GM23338 (cell line): ENCODE measurements at regions not wholly inside any gene's neighbourhood (a gene's known extent, or its start where the extent isn't known, plus 50 kb on each side); places are given as distances from the start of the nearest gene placed in this dataset.
"Not testable (repeated sequence)": the region's sequence is repeated elsewhere in the genome, so short reads cannot be mapped to it uniquely, and the experiment has no call there.

Experiments used
- ATAC-seq: fragments of 200-7000 bp; cut with Tn5 transposase; 3 replicates; pipeline ENCODE4 v1.9.1; 2020
- DNase-seq: peaks from one replicate; pipeline ENCODE4 v3.0.0-alpha.2; 2015; ENCODE audit warnings: low spot score
- H2AFZ ChIP-seq: fragments of 200-600 bp; sonication (generic); 2 replicates; pipeline ENCODE4 v1.8.0; 2016; ENCODE audit warnings: antibody characterized with exemption, mild to moderate bottlenecking, moderate library complexity
- H3F3A ChIP-seq: fragments of 200-600 bp; sonication (generic); replicated peaks from 2 replicates; pipeline ENCODE4 v1.8.0; 2017; ENCODE audit warnings: antibody characterized with exemption, mixed run types, low read depth
- H3K27ac ChIP-seq: fragments of 200-600 bp; sonication (generic); 2 replicates; pipeline ENCODE4 v1.6.1; 2016; ENCODE audit warnings: low read depth
- H3K27me3 ChIP-seq: fragments of 200-600 bp; sonication (generic); 2 replicates; pipeline ENCODE4 v1.8.0; 2016; ENCODE audit warnings: mild to moderate bottlenecking, mixed run types, moderate library complexity; ENCODE audit not compliant: insufficient read depth
- H3K36me3 ChIP-seq: fragments of 200-600 bp; sonication (generic); 2 replicates; pipeline ENCODE4 v1.8.0; 2016; ENCODE audit warnings: mild to moderate bottlenecking; ENCODE audit not compliant: insufficient read depth
- H3K4me1 ChIP-seq: fragments of 200-600 bp; sonication (generic); 2 replicates; pipeline ENCODE4 v1.8.0; 2016; ENCODE audit warnings: mild to moderate bottlenecking, moderate library complexity; ENCODE audit not compliant: insufficient read depth
- H3K4me2 ChIP-seq: fragments of 200-600 bp; sonication (generic); 2 replicates; pipeline ENCODE4 v1.7.1; 2017; ENCODE audit warnings: mixed run types
- H3K4me3 ChIP-seq: fragments of 200-600 bp; sonication (generic); 2 replicates; pipeline ENCODE4 v1.6.1; 2016; ENCODE audit warnings: mixed run types
- H3K79me2 ChIP-seq: fragments of 200-600 bp; sonication (generic); replicated peaks from 2 replicates; pipeline ENCODE4 v1.8.0; 2017; ENCODE audit warnings: mild to moderate bottlenecking; ENCODE audit not compliant: insufficient read depth
- H3K9me2 ChIP-seq: fragments of 200-600 bp; sonication (generic); 2 replicates; pipeline ENCODE4 v1.8.0; 2017; ENCODE audit not compliant: insufficient read depth
- H4K20me1 ChIP-seq: fragments of 200-600 bp; sonication (generic); replicated peaks from 2 replicates; pipeline ENCODE4 v1.8.0; 2017; ENCODE audit warnings: mild to moderate bottlenecking; ENCODE audit not compliant: insufficient read depth
- H3K27ac Mint-ChIP-seq: 2 replicates; pipeline ENCODE4 v1.8.0; 2020; ENCODE audit warnings: inconsistent platforms, mild to moderate bottlenecking, moderate library complexity, mixed read lengths
- H3K27me3 Mint-ChIP-seq: 3 replicates; pipeline ENCODE4 v1.8.0; 2022; ENCODE audit warnings: low read depth, mild to moderate bottlenecking, moderate library complexity, mixed read lengths, inconsistent platforms; ENCODE audit not compliant: insufficient read depth, poor library complexity
- H3K36me3 Mint-ChIP-seq: 3 replicates; pipeline ENCODE4 v1.8.0; 2021; ENCODE audit warnings: low read depth, mild to moderate bottlenecking, inconsistent platforms, moderate library complexity, mixed read lengths
- H3K4me1 Mint-ChIP-seq: 3 replicates; pipeline ENCODE4 v1.8.0; 2020; ENCODE audit warnings: mild to moderate bottlenecking, inconsistent platforms, mixed read lengths
- H3K4me3 Mint-ChIP-seq: 3 replicates; pipeline ENCODE4 v1.8.0; 2021; ENCODE audit warnings: moderate library complexity, mild to moderate bottlenecking, inconsistent platforms, mixed read lengths
- H3K9me3 Mint-ChIP-seq: 3 replicates; pipeline ENCODE4 v1.8.0; 2020; ENCODE audit warnings: moderate library complexity, mild to moderate bottlenecking, inconsistent platforms, mixed read lengths
- POLR2AphosphoS5 ChIP-seq: IDR thresholded peaks from 2 replicates; pipeline ENCODE4 v1.6.1; 2016; ENCODE audit warnings: antibody characterized with exemption, low read depth
- ZNF114 ChIP-seq: fragments of 250-450 bp; sonication (Bioruptor Pico); IDR thresholded peaks from 2 replicates; pipeline ENCODE4 v1.5.0; 2020; ENCODE audit warnings: mild to moderate bottlenecking, moderate library complexity
- ZNF331 ChIP-seq: fragments of 250-450 bp; sonication (Bioruptor Pico); IDR thresholded peaks from 2 replicates; pipeline ENCODE4 v1.5.0; 2020; ENCODE audit warnings: low read depth, mild to moderate bottlenecking, moderate library complexity
- TF ChIP-seq, protein P1 (sequence below), 2 experiments: fragments of 200-600 bp in 1 of 2; sonication (generic) in 1 of 2; conservative IDR thresholded peaks; 2 replicates each; pipeline versions ENCODE4 v1.5.1 to v1.6.1; 2016 to 2017; ENCODE audit warnings: antibody characterized with exemption in 2 of 2, low read depth in 2 of 2, mild to moderate bottlenecking in 2 of 2, moderate library complexity in 1 of 2
- TF ChIP-seq, protein P2 (sequence below): fragments of 250-450 bp; sonication (Bioruptor Pico); IDR thresholded peaks from 2 replicates; pipeline ENCODE4 v1.5.0; 2020; ENCODE audit warnings: mild to moderate bottlenecking, moderate library complexity
- TF ChIP-seq, protein P3 (sequence below): IDR thresholded peaks from one replicate; pipeline ENCODE4 v1.6.1; 2018; ENCODE audit warnings: antibody characterized with exemption; ENCODE audit not compliant: unreplicated experiment

DNA sequence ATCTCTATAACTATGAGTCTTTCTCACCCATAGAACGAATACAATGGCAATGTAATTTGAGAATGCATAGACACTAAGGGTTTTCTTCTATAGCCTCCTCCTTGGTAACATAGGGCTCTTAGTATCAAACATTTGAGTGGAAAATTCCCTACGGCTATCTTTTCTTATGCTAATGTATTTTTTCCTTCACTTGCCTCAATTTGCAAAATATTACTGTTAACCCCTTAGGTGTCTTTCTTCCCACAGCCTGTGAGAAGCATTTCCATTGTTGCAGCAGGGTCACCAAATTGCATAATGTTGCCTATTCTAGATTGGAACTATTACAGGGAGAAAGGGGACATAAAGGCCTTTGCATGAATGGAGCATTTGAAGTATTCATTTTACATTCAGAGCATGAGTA, 140.5 kb upstream of the RAPGEF2 start:
- no peaks in the 10 kb centered on the region for H3K9me2 ChIP-seq
- peaks cover 30% of the 10 kb centered on the region for H3K4me1 ChIP-seq
- no peaks in the 10 kb centered on the region for H3K79me2 ChIP-seq
- TF ChIP-seq, protein P1, sequence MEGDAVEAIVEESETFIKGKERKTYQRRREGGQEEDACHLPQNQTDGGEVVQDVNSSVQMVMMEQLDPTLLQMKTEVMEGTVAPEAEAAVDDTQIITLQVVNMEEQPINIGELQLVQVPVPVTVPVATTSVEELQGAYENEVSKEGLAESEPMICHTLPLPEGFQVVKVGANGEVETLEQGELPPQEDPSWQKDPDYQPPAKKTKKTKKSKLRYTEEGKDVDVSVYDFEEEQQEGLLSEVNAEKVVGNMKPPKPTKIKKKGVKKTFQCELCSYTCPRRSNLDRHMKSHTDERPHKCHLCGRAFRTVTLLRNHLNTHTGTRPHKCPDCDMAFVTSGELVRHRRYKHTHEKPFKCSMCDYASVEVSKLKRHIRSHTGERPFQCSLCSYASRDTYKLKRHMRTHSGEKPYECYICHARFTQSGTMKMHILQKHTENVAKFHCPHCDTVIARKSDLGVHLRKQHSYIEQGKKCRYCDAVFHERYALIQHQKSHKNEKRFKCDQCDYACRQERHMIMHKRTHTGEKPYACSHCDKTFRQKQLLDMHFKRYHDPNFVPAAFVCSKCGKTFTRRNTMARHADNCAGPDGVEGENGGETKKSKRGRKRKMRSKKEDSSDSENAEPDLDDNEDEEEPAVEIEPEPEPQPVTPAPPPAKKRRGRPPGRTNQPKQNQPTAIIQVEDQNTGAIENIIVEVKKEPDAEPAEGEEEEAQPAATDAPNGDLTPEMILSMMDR (conservative IDR thresholded peaks at IDR 0.05; ENCODE audit: low read depth in 2 of 2), result no peak
- TF ChIP-seq ZNF114 (CRISPR knock-in tag) (no peak), POLR2AphosphoS5 (no peak), ZNF331 (CRISPR knock-in tag) (no peak)
- TF ChIP-seq, protein P2, sequence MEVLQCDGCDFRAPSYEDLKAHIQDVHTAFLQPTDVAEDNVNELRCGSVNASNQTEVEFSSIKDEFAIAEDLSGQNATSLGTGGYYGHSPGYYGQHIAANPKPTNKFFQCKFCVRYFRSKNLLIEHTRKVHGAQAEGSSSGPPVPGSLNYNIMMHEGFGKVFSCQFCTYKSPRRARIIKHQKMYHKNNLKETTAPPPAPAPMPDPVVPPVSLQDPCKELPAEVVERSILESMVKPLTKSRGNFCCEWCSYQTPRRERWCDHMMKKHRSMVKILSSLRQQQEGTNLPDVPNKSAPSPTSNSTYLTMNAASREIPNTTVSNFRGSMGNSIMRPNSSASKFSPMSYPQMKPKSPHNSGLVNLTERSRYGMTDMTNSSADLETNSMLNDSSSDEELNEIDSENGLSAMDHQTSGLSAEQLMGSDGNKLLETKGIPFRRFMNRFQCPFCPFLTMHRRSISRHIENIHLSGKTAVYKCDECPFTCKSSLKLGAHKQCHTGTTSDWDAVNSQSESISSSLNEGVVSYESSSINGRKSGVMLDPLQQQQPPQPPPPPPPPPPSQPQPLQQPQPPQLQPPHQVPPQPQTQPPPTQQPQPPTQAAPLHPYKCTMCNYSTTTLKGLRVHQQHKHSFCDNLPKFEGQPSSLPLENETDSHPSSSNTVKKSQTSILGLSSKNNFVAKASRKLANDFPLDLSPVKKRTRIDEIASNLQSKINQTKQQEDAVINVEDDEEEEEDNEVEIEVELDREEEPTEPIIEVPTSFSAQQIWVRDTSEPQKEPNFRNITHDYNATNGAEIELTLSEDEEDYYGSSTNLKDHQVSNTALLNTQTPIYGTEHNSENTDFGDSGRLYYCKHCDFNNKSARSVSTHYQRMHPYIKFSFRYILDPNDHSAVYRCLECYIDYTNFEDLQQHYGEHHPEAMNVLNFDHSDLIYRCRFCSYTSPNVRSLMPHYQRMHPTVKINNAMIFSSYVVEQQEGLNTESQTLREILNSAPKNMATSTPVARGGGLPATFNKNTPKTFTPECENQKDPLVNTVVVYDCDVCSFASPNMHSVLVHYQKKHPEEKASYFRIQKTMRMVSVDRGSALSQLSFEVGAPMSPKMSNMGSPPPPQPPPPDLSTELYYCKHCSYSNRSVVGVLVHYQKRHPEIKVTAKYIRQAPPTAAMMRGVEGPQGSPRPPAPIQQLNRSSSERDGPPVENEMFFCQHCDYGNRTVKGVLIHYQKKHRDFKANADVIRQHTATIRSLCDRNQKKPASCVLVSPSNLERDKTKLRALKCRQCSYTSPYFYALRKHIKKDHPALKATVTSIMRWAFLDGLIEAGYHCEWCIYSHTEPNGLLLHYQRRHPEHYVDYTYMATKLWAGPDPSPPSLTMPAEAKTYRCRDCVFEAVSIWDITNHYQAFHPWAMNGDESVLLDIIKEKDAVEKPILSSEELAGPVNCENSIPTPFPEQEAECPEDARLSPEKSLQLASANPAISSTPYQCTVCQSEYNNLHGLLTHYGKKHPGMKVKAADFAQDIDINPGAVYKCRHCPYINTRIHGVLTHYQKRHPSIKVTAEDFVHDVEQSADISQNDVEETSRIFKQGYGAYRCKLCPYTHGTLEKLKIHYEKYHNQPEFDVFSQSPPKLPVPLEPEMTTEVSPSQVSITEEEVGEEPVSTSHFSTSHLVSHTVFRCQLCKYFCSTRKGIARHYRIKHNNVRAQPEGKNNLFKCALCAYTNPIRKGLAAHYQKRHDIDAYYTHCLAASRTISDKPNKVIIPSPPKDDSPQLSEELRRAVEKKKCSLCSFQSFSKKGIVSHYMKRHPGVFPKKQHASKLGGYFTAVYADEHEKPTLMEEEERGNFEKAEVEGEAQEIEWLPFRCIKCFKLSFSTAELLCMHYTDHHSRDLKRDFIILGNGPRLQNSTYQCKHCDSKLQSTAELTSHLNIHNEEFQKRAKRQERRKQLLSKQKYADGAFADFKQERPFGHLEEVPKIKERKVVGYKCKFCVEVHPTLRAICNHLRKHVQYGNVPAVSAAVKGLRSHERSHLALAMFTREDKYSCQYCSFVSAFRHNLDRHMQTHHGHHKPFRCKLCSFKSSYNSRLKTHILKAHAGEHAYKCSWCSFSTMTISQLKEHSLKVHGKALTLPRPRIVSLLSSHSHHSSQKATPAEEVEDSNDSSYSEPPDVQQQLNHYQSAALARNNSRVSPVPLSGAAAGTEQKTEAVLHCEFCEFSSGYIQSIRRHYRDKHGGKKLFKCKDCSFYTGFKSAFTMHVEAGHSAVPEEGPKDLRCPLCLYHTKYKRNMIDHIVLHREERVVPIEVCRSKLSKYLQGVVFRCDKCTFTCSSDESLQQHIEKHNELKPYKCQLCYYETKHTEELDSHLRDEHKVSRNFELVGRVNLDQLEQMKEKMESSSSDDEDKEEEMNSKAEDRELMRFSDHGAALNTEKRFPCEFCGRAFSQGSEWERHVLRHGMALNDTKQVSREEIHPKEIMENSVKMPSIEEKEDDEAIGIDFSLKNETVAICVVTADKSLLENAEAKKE (CRISPR knock-in tag), result no peak
- TF ChIP-seq, protein P3, sequence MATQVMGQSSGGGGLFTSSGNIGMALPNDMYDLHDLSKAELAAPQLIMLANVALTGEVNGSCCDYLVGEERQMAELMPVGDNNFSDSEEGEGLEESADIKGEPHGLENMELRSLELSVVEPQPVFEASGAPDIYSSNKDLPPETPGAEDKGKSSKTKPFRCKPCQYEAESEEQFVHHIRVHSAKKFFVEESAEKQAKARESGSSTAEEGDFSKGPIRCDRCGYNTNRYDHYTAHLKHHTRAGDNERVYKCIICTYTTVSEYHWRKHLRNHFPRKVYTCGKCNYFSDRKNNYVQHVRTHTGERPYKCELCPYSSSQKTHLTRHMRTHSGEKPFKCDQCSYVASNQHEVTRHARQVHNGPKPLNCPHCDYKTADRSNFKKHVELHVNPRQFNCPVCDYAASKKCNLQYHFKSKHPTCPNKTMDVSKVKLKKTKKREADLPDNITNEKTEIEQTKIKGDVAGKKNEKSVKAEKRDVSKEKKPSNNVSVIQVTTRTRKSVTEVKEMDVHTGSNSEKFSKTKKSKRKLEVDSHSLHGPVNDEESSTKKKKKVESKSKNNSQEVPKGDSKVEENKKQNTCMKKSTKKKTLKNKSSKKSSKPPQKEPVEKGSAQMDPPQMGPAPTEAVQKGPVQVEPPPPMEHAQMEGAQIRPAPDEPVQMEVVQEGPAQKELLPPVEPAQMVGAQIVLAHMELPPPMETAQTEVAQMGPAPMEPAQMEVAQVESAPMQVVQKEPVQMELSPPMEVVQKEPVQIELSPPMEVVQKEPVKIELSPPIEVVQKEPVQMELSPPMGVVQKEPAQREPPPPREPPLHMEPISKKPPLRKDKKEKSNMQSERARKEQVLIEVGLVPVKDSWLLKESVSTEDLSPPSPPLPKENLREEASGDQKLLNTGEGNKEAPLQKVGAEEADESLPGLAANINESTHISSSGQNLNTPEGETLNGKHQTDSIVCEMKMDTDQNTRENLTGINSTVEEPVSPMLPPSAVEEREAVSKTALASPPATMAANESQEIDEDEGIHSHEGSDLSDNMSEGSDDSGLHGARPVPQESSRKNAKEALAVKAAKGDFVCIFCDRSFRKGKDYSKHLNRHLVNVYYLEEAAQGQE, result no peak
- H4K20me1 ChIP-seq, result no peaks in the 10 kb centered on the region
- H3K4me2 ChIP-seq, result peak overlapping the region; percentile 20; the same call in 1 of the 2 replicates
- Mint-ChIP-seq H3K27ac (no peak overlapping the region), H3K9me3 (no peaks in the 10 kb centered on the region), H3K4me3 (no peak overlapping the region), H3K36me3 (no peaks in the 10 kb centered on the region), H3K27me3 (no peaks in the 10 kb centered on the region), H3K4me1 (peaks cover 50% of the 10 kb centered on the region)
- no peaks in the 10 kb centered on the region for H3F3A ChIP-seq
- H3K36me3 ChIP-seq, result no peaks in the 10 kb centered on the region
- ATAC-seq (peak; percentile 41; the same call in 2 of the 3 replicates), DNase-seq (peak; percentile 27)
- no peak overlapping the region for H3K4me3 ChIP-seq
- no peak overlapping the region for H2AFZ ChIP-seq
- H3K27ac ChIP-seq, result no peak overlapping the region
- no peaks in the 10 kb centered on the region for H3K27me3 ChIP-seq

DNA sequence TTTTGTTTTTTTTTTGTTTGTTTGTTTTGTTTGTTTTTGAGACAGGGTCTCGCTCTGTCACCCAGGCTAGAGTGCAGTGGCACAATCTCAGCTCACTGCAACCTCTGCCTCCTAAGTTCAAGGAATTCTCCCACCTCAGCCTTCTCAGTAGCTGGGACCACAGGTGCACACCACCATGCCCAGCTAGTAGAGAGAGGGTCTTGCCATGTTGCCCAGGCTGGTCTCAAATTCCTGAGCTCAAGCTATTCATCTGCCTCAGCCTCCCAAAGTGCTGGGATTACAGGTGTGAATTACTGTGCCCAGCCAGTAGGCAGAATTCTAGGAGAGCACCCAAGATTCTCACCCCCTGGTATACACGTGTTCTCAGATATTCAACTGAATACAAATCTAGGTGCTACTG, 139.6 kb upstream of the RAPGEF2 start:
- not testable (repeated sequence) for H3F3A ChIP-seq, H3K9me3 Mint-ChIP-seq, H3K36me3 Mint-ChIP-seq, H3K4me2 ChIP-seq, H3K27ac Mint-ChIP-seq, H3K27ac ChIP-seq, H3K79me2 ChIP-seq, DNase-seq, H3K4me3 ChIP-seq, H3K9me2 ChIP-seq, H3K4me3 Mint-ChIP-seq, H3K27me3 Mint-ChIP-seq, ATAC-seq, H2AFZ ChIP-seq, H4K20me1 ChIP-seq, H3K36me3 ChIP-seq, H3K27me3 ChIP-seq
- H3K4me1 Mint-ChIP-seq, result peaks cover 50% of the 10 kb centered on the region
- H3K4me1 ChIP-seq, result peaks cover 30% of the 10 kb centered on the region
